ENCODE measurements at regions not wholly inside any gene's neighbourhood (a gene's known extent, or its start where the extent isn't known, plus 50 kb on each side); places are given as distances from the start of the nearest gene placed in this dataset.

- TF ChIP-seq CTCF (IDR thresholded peaks at IDR 0.05) (no peak), POLR2A (IDR thresholded peaks at IDR 0.05) (no peak)
Observed at GRCh38 chr13:38017320-38017719, 147.7 kb upstream of the TRPC4 start.
